ENCODE measurements at regions not wholly inside any gene's neighbourhood (a gene's known extent, or its start where the extent isn't known, plus 50 kb on each side); places are given as distances from the start of the nearest gene placed in this dataset.

GRCh38 chr11:110015695-110016094 is 77.5 kb upstream of the ZC3H12C start:
- no peak for TF ChIP-seq ZNF263 (CRISPR knock-in tag; IDR thresholded peaks at IDR 0.05)
- TF ChIP-seq CTCF (CRISPR knock-in tag; IDR thresholded peaks at IDR 0.05): no peak

Data from HepG2 (cell line).